SK-N-SH treated with all-trans-retinoic acid at 6 μM for 48 hours (cell line): ENCODE measurements at regions not wholly inside any gene's neighbourhood (a gene's known extent, or its start where the extent isn't known, plus 50 kb on each side); places are given as distances from the start of the nearest gene placed in this dataset.

Experiments
- ARNTL ChIP-seq: fragments of 450-650 bp; formaldehyde crosslinking; IDR thresholded peaks from 2 replicates; pipeline ENCODE4 v1.5.0; 2020; ENCODE audit warnings: low read depth, mild to moderate bottlenecking, moderate library complexity, borderline replicate concordance
- BACH2 ChIP-seq: fragments of 250-450 bp; sonication (Bioruptor Pico); IDR thresholded peaks from 2 replicates; pipeline ENCODE4 v1.9.0; 2021; ENCODE audit warnings: mild to moderate bottlenecking, borderline replicate concordance
- PATZ1 ChIP-seq: fragments of 250-450 bp; sonication (Bioruptor Pico); IDR thresholded peaks from 2 replicates; pipeline ENCODE4 v1.8.0; 2020; ENCODE audit warnings: mild to moderate bottlenecking, moderate library complexity, borderline replicate concordance
- ZC3H10 ChIP-seq: fragments of 250-450 bp; sonication (Bioruptor Pico); IDR thresholded peaks from 2 replicates; pipeline ENCODE4 v1.5.1; 2021; ENCODE audit warnings: mild to moderate bottlenecking, moderate library complexity

- TF ChIP-seq ARNTL (CRISPR knock-in tag): no peak
- no peak for TF ChIP-seq BACH2 (CRISPR knock-in tag)
- TF ChIP-seq PATZ1 (CRISPR knock-in tag): no peak
- TF ChIP-seq ZC3H10 (CRISPR knock-in tag): no peak
These were observed 56.6 kb upstream of the ATXN7L3B start for GRCh38 chr12:74481078-74481477.
